MM.1S (cell line): ENCODE measurements at regions not wholly inside any gene's neighbourhood (a gene's known extent, or its start where the extent isn't known, plus 50 kb on each side); places are given as distances from the start of the nearest gene placed in this dataset.

ENCODE experiments used
- DNase-seq: peaks from one replicate; pipeline ENCODE4 v3.0.0-alpha.2; 2015
- H2AFZ ChIP-seq: fragments of 300-600 bp; sonication (generic); 2 replicates; pipeline ENCODE4 v1.6.0; 2016; ENCODE audit warnings: antibody characterized with exemption, low read length
- H3F3A ChIP-seq: fragments of 300-600 bp; sonication (generic); 2 replicates; pipeline ENCODE4 v1.6.1; 2016; ENCODE audit warnings: mild to moderate bottlenecking, antibody characterized with exemption, low read length, moderate library complexity, mixed read lengths; ENCODE audit not compliant: insufficient read depth
- H3K27ac ChIP-seq: fragments of 300-600 bp; sonication (generic); 2 replicates; pipeline ENCODE4 v1.5.1; 2016; ENCODE audit warnings: mild to moderate bottlenecking, low read length
- H3K27me3 ChIP-seq: fragments of 300-600 bp; sonication (generic); replicated peaks from 2 replicates; pipeline ENCODE4 v1.6.0; 2016; ENCODE audit warnings: low read length; ENCODE audit not compliant: insufficient read depth
- H3K36me3 ChIP-seq: fragments of 300-600 bp; sonication (generic); replicated peaks from 2 replicates; pipeline ENCODE4 v1.6.1; 2016; ENCODE audit warnings: mild to moderate bottlenecking, low read length, mixed read lengths; ENCODE audit not compliant: insufficient read depth
- H3K4me1 ChIP-seq: fragments of 300-600 bp; sonication (generic); 2 replicates; pipeline ENCODE4 v1.6.1; 2016; ENCODE audit warnings: low read length, mixed read lengths
- H3K4me2 ChIP-seq: fragments of 300-600 bp; sonication (generic); 2 replicates; pipeline ENCODE4 v1.6.0; 2016; ENCODE audit warnings: low read depth, low read length
- H3K4me3 ChIP-seq: fragments of 300-600 bp; sonication (generic); 2 replicates; pipeline ENCODE4 v1.5.1; 2016; ENCODE audit warnings: low read length, mixed read lengths
- H3K79me2 ChIP-seq: fragments of 300-600 bp; sonication (generic); 2 replicates; pipeline ENCODE4 v1.6.1; 2016; ENCODE audit warnings: mixed run types, low read length, mixed read lengths
- H3K9ac ChIP-seq: fragments of 300-600 bp; sonication (generic); 2 replicates; pipeline ENCODE4 v1.6.1; 2016; ENCODE audit warnings: low read length, mixed read lengths
- H3K9me2 ChIP-seq: fragments of 300-600 bp; sonication (generic); replicated peaks from 2 replicates; pipeline ENCODE4 v1.6.1; 2016; ENCODE audit warnings: mild to moderate bottlenecking, low read length, mixed read lengths; ENCODE audit not compliant: insufficient read depth
- H3K9me3 ChIP-seq: fragments of 300-600 bp; sonication (generic); replicated peaks from 2 replicates; pipeline ENCODE4 v1.6.1; 2016; ENCODE audit warnings: mild to moderate bottlenecking, low read length, mixed read lengths; ENCODE audit not compliant: insufficient read depth
- H4K20me1 ChIP-seq: fragments of 300-600 bp; sonication (generic); 2 replicates; pipeline ENCODE4 v1.6.1; 2016; ENCODE audit warnings: mild to moderate bottlenecking, low read length, moderate library complexity, mixed read lengths; ENCODE audit not compliant: insufficient read depth
- EZH2 ChIP-seq: fragments of 300-600 bp; sonication (generic); optimal IDR thresholded peaks from 2 replicates; pipeline ENCODE3; 2017; ENCODE audit warnings: low read depth, mild to moderate bottlenecking, antibody characterized with exemption, low read length, mixed read lengths
- EZH2phosphoT487 ChIP-seq: fragments of 300-600 bp; sonication (generic); IDR thresholded peaks from 2 replicates; pipeline ENCODE4 v1.6.1; 2018; ENCODE audit warnings: antibody characterized with exemption, low read length
- TF ChIP-seq, protein P1 (sequence below): fragments of 300-600 bp; sonication (generic); IDR thresholded peaks from 2 replicates; pipeline ENCODE4 v1.5.1; 2016; ENCODE audit warnings: antibody characterized with exemption, low read length, mixed read lengths

- Histone ChIP-seq H3K4me2 (no peak overlapping the region), H3K4me1 (no peaks in the 10 kb centered on the region), H3K27ac (no peak overlapping the region), H2AFZ (no peak overlapping the region), H3K4me3 (no peak overlapping the region), H3K27me3 (no peaks in the 10 kb centered on the region), H3K9ac (no peak overlapping the region), H3K9me2 (no peaks in the 10 kb centered on the region), H3K9me3 (no peaks in the 10 kb centered on the region), H3K79me2 (no peaks in the 10 kb centered on the region), H4K20me1 (no peaks in the 10 kb centered on the region), H3F3A (no peaks in the 10 kb centered on the region), H3K36me3 (no peaks in the 10 kb centered on the region)
- DNase-seq, result no peak
- TF ChIP-seq EZH2 (no peak), EZH2phosphoT487 (no peak)
- TF ChIP-seq, protein P1, sequence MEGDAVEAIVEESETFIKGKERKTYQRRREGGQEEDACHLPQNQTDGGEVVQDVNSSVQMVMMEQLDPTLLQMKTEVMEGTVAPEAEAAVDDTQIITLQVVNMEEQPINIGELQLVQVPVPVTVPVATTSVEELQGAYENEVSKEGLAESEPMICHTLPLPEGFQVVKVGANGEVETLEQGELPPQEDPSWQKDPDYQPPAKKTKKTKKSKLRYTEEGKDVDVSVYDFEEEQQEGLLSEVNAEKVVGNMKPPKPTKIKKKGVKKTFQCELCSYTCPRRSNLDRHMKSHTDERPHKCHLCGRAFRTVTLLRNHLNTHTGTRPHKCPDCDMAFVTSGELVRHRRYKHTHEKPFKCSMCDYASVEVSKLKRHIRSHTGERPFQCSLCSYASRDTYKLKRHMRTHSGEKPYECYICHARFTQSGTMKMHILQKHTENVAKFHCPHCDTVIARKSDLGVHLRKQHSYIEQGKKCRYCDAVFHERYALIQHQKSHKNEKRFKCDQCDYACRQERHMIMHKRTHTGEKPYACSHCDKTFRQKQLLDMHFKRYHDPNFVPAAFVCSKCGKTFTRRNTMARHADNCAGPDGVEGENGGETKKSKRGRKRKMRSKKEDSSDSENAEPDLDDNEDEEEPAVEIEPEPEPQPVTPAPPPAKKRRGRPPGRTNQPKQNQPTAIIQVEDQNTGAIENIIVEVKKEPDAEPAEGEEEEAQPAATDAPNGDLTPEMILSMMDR, result no peak
Observed at GRCh38 chr5:171702135-171702770, 83.4 kb upstream of the SMIM23 start.

DNA sequence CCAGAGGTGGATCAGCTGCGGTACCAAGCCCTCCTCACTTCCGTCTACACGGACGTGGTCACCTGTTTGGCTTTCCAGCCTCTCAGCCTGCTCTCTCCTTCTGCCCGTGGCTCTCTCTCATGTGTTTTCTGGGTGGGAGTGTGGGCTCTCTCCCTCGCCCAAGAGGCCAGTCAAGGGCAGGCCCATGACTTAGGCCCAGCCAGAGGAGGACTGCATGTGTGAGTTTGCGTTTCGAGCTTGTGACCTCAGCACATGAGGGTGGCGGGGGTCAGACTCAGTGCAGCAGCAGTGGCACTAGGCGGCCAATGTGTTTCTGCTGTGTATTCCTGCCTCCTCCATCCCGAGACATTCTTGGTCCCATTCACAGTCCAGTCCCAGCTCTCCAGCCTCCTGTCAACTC lies 82.5 kb upstream of the SMIM23 start:
- Histone ChIP-seq H3K27me3 (no peaks in the 10 kb centered on the region), H4K20me1 (no peaks in the 10 kb centered on the region), H3F3A (no peaks in the 10 kb centered on the region), H3K36me3 (no peaks in the 10 kb centered on the region), H3K9me3 (no peaks in the 10 kb centered on the region), H3K9ac (no peak overlapping the region), H3K4me1 (no peaks in the 10 kb centered on the region), H3K9me2 (no peaks in the 10 kb centered on the region), H2AFZ (no peak overlapping the region), H3K4me2 (no peak overlapping the region), H3K4me3 (no peak overlapping the region), H3K79me2 (no peaks in the 10 kb centered on the region), H3K27ac (no peak overlapping the region)
- TF ChIP-seq, protein P1, result no peak
- TF ChIP-seq EZH2 (no peak), EZH2phosphoT487 (no peak)
- no peak for DNase-seq

- Histone ChIP-seq H3K4me2 (no peak overlapping the region), H3K4me3 (no peak overlapping the region), H3K4me1 (no peaks in the 10 kb centered on the region), H3K9me2 (no peaks in the 10 kb centered on the region), H3K79me2 (no peaks in the 10 kb centered on the region), H3K9me3 (no peaks in the 10 kb centered on the region), H4K20me1 (no peaks in the 10 kb centered on the region), H3K27ac (no peak overlapping the region), H3F3A (no peaks in the 10 kb centered on the region), H2AFZ (no peak overlapping the region), H3K36me3 (no peaks in the 10 kb centered on the region), H3K9ac (no peak overlapping the region), H3K27me3 (no peaks in the 10 kb centered on the region)
- no peak for DNase-seq
- TF ChIP-seq EZH2phosphoT487 (no peak), EZH2 (no peak)
- TF ChIP-seq, protein P1, result no peak
Observed at GRCh38 chr5:171705036-171705435, 80.6 kb upstream of the SMIM23 start.
